Trophoblast cell (in vitro differentiated cells and primary cell): ENCODE measurements at regions not wholly inside any gene's neighbourhood (a gene's known extent, or its start where the extent isn't known, plus 50 kb on each side); places are given as distances from the start of the nearest gene placed in this dataset.
A peak's percentile ranks its signal among the peaks of the same experiment; 100 is the strongest.

Experiments
- DNase-seq, 2 donors: peaks; one replicate each; pipeline ENCODE4 v3.0.0-alpha.2; 2016
- H2AFZ ChIP-seq: 2 replicates; pipeline ENCODE4 v1.6.1; 2013; ENCODE audit warnings: low read length, moderate library complexity, mild to moderate bottlenecking; ENCODE audit not compliant: insufficient read depth, poor library complexity
- H2AK5ac ChIP-seq: 2 replicates; pipeline ENCODE4 v1.6.1; 2013; ENCODE audit warnings: mild to moderate bottlenecking, low read length
- H2BK120ac ChIP-seq: 2 replicates; pipeline ENCODE4 v1.6.1; 2013; ENCODE audit warnings: low read length, mild to moderate bottlenecking, moderate library complexity; ENCODE audit not compliant: insufficient read depth, poor library complexity
- H2BK12ac ChIP-seq: 2 replicates; pipeline ENCODE4 v1.6.1; 2013; ENCODE audit warnings: mild to moderate bottlenecking, low read length, moderate library complexity
- H2BK5ac ChIP-seq: 2 replicates; pipeline ENCODE4 v1.6.1; 2013; ENCODE audit warnings: low read length, low read depth, moderate library complexity, mild to moderate bottlenecking; ENCODE audit not compliant: poor library complexity
- H3K14ac ChIP-seq: 2 replicates; pipeline ENCODE4 v1.6.1; 2013; ENCODE audit warnings: mild to moderate bottlenecking, low read length
- H3K18ac ChIP-seq: 2 replicates; pipeline ENCODE4 v1.6.1; 2013; ENCODE audit warnings: mild to moderate bottlenecking, low read length
- H3K23ac ChIP-seq: 2 replicates; pipeline ENCODE4 v1.6.1; 2013; ENCODE audit warnings: low read length
- H3K27ac ChIP-seq: 2 replicates; pipeline ENCODE4 v1.5.1; 2013; ENCODE audit warnings: low read depth, mild to moderate bottlenecking, inconsistent platforms, low read length, moderate library complexity
- H3K27me3 ChIP-seq: 2 replicates; pipeline ENCODE4 v1.6.1; 2013; ENCODE audit warnings: inconsistent platforms, mild to moderate bottlenecking, low read length, moderate library complexity; ENCODE audit not compliant: insufficient read depth
- H3K36me3 ChIP-seq, 2 experiments: 1 replicate in 1 of 2; 2 replicates in 1 of 2; pipeline ENCODE4 v1.6.1; 2013; ENCODE audit warnings: low read length in 2 of 2, mild to moderate bottlenecking in 2 of 2, moderate library complexity in 1 of 2; ENCODE audit not compliant: insufficient read depth in 2 of 2, control insufficient read depth in 1 of 2
- H3K4ac ChIP-seq: 2 replicates; pipeline ENCODE4 v1.6.1; 2013; ENCODE audit warnings: low read depth, mild to moderate bottlenecking, low read length, moderate library complexity
- H3K4me1 ChIP-seq, 2 experiments: 1 replicate in 1 of 2; 2 replicates in 1 of 2; pipeline ENCODE4 v1.6.1; 2013; ENCODE audit warnings: low read length in 2 of 2, mild to moderate bottlenecking in 2 of 2, moderate library complexity in 1 of 2; ENCODE audit not compliant: insufficient read depth in 2 of 2, control insufficient read depth in 1 of 2
- H3K4me2 ChIP-seq: 2 replicates; pipeline ENCODE4 v1.6.1; 2013; ENCODE audit warnings: inconsistent platforms, mild to moderate bottlenecking, low read length, moderate library complexity
- H3K4me3 ChIP-seq: 2 replicates; pipeline ENCODE4 v1.5.1; 2013; ENCODE audit warnings: mild to moderate bottlenecking, low read depth, low read length, inconsistent platforms
- H3K79me1 ChIP-seq: one replicate; pipeline ENCODE4 v1.6.1; 2013; ENCODE audit warnings: low read length
- H3K79me2 ChIP-seq: 2 replicates; pipeline ENCODE4 v1.6.1; 2013; ENCODE audit warnings: low read length, mild to moderate bottlenecking; ENCODE audit not compliant: control insufficient read depth, insufficient read depth, poor library complexity
- H3K9ac ChIP-seq: 2 replicates; pipeline ENCODE4 v1.6.1; 2013; ENCODE audit warnings: mild to moderate bottlenecking, low read length
- H3K9me3 ChIP-seq: 2 replicates; pipeline ENCODE4 v1.6.1; 2013; ENCODE audit warnings: low read depth, mild to moderate bottlenecking, control low read depth, inconsistent platforms, low read length; ENCODE audit not compliant: insufficient read depth
- H4K12ac ChIP-seq: 2 replicates; pipeline ENCODE4 v1.6.1; 2013; ENCODE audit warnings: low read depth, mild to moderate bottlenecking, low read length, moderate library complexity
- H4K8ac ChIP-seq: 2 replicates; pipeline ENCODE4 v1.6.1; 2013; ENCODE audit warnings: low read depth, mild to moderate bottlenecking, low read length, moderate library complexity
- H4K91ac ChIP-seq: one replicate; pipeline ENCODE4 v1.6.1; 2013; ENCODE audit warnings: low read depth, mild to moderate bottlenecking, low read length, moderate library complexity
- WGBS: extraction: QIAGEN DNeasy Blood & Tissue Kit; methylation state at CpG from one replicate; pipeline ENCODE4 v1.1.7; 2013; ENCODE audit warnings: missing lambda C conversion rate; ENCODE audit not compliant: insufficient read length, insufficient coverage; ENCODE audit errors: extremely low coverage; 5-methylcytosine and 5-hydroxymethylcytosine counted together

DNA sequence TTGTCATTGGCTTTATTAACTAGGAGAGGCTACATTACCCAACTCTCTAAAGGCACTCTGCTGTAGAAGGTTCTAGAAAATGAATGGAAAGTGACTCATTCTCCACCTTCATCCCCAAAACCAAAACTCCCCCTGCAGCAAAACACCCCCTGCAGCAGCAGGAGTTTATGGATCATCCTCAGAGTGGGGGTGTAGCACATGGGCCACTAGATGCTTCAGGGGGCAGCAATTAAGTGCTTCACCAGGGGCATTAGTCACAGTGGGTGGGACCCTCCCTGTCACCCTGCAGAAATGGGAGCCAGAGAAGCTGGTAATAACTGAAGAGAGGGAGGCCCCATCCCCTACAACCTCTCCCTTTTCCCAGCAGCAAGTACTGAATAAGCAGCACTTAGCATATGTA is 64.5 kb upstream of the MED4 start:
- no peaks in the 10 kb centered on the region for H3K9me3 ChIP-seq
- no peak overlapping the region for H2AFZ ChIP-seq
- peak overlapping the region; percentile 15 for H2BK12ac ChIP-seq
- H3K4me1 ChIP-seq = peaks cover 6 to 11% of the 10 kb centered on the region in 2 experiments
- no peak overlapping the region for H2BK5ac ChIP-seq
- no peak overlapping the region for H4K91ac ChIP-seq
- no peaks in the 10 kb centered on the region for H3K36me3 ChIP-seq
- no peak overlapping the region for H2BK120ac ChIP-seq
- H3K9ac ChIP-seq = no peak overlapping the region
- no peak overlapping the region for H3K18ac ChIP-seq
- no peak overlapping the region for H3K14ac ChIP-seq
- H3K23ac ChIP-seq = no peak overlapping the region
- H4K12ac ChIP-seq = no peak overlapping the region
- H3K79me1 ChIP-seq = peaks cover 3% of the 10 kb centered on the region
- no peaks in the 10 kb centered on the region for H3K27me3 ChIP-seq
- no peak overlapping the region for H3K4ac ChIP-seq
- no peak overlapping the region for H2AK5ac ChIP-seq
- H3K4me2 ChIP-seq = no peak overlapping the region
- no peak overlapping the region for H3K27ac ChIP-seq
- DNase-seq = no peak
- no peak overlapping the region for H4K8ac ChIP-seq
- H3K79me2 ChIP-seq = no peaks in the 10 kb centered on the region
- no peak overlapping the region for H3K4me3 ChIP-seq

DNA sequence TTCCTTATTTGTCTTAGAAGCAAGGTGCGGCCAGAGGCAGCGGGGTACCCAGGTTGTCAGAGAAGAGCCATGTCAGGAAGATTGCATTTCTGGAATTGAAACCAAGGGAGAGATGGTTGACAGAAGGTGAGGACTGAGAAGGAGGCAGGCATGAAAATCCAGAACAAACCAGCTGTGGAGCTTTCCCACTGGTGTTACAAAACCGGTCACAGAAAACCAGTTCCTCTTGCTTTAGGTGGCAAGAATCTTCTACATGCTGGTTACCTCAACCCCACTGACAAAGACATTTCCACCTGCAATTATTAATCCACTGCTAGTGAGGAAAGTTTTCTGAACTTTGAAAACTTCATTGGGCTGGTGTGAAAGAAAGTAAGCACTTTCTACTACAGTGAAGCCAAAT is 64.0 kb upstream of the MED4 start:
- Histone ChIP-seq H4K91ac (no peak overlapping the region), H3K4me3 (no peak overlapping the region), H2BK120ac (no peak overlapping the region), H3K79me2 (no peaks in the 10 kb centered on the region), H3K79me1 (peaks cover 3% of the 10 kb centered on the region), H4K8ac (no peak overlapping the region), H3K23ac (no peak overlapping the region), H3K18ac (no peak overlapping the region), H2AFZ (no peak overlapping the region), H3K27me3 (no peaks in the 10 kb centered on the region), H2AK5ac (no peak overlapping the region), H3K4me1 (peaks cover 6 to 11% of the 10 kb centered on the region in 2 experiments), H3K27ac (no peak overlapping the region), H3K9me3 (no peaks in the 10 kb centered on the region), H3K36me3 (no peaks in the 10 kb centered on the region), H3K4me2 (no peak overlapping the region), H2BK5ac (no peak overlapping the region), H2BK12ac (no peak overlapping the region), H3K9ac (no peak overlapping the region), H4K12ac (no peak overlapping the region), H3K14ac (no peak overlapping the region), H3K4ac (no peak overlapping the region)
- peak; percentile 50 to 64 for DNase-seq
- WGBS = no CpG with 5 or more reads among the region's 3 CpGs

DNA sequence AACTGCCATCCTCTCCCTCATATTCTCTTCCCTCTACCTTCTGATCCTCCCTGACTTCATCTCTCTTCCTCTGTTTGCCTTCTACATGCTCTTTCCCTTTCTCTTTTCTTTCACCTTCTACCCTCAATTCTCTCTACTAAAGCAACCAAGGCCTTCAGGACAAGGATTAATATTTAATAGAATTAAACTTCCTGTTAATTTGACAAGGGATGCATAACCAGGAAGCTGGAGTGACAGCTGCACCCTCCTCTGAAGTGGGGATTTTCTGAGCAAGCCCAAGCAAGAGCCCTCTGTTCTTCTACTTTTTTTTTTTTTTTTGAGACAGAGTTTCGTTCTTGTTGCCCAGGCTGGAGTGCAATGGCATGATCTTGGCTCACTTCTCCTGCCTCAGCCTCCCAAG is 63.4 kb upstream of the MED4 start:
- Histone ChIP-seq H3K4me3 (no peak overlapping the region), H4K8ac (no peak overlapping the region), H3K79me1 (peaks cover 3% of the 10 kb centered on the region), H4K12ac (no peak overlapping the region), H3K79me2 (no peaks in the 10 kb centered on the region), H3K9me3 (no peaks in the 10 kb centered on the region), H2AFZ (no peak overlapping the region), H3K27me3 (no peaks in the 10 kb centered on the region), H3K4me2 (no peak overlapping the region), H3K27ac (no peak overlapping the region), H3K18ac (no peak overlapping the region), H4K91ac (no peak overlapping the region), H3K9ac (no peak overlapping the region), H3K14ac (no peak overlapping the region), H2AK5ac (no peak overlapping the region), H3K23ac (no peak overlapping the region), H3K36me3 (no peaks in the 10 kb centered on the region), H3K4ac (no peak overlapping the region), H2BK120ac (no peak overlapping the region), H3K4me1 (peaks cover 6 to 11% of the 10 kb centered on the region in 2 experiments), H2BK12ac (no peak overlapping the region), H2BK5ac (no peak overlapping the region)
- no CpG with 5 or more reads among the region's 1 CpG for WGBS
- DNase-seq = no peak

DNA sequence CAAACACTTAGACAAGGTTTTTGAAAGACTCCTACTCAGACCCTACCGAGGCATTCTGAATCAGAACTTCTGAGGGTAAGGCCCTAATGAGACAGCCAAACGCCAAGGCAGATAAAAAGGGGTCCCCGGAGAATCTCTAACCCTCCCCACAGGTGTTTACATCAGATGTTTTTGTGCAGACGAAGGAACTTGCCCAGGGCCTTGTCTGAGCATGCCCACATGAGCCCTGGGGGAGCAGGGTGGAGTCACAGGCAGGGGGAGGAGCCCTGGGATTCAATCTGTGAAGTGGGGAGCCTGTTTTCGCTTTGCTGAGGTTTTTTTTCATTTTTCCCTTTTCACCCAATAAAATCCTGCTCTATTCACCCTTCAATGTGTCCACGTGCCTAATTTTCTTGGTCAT is 61.6 kb upstream of the MED4 start:
- no peaks in the 10 kb centered on the region for H3K36me3 ChIP-seq
- peaks cover 6 to 16% of the 10 kb centered on the region in 2 experiments for H3K4me1 ChIP-seq
- no peaks in the 10 kb centered on the region for H3K79me2 ChIP-seq
- H3K23ac ChIP-seq = no peak overlapping the region
- H2AK5ac ChIP-seq = no peak overlapping the region
- no peak overlapping the region for H2BK5ac ChIP-seq
- no peak overlapping the region for H3K4ac ChIP-seq
- no peak overlapping the region for H2BK12ac ChIP-seq
- peak; percentile 17 to 34 for DNase-seq
- no peak overlapping the region for H2BK120ac ChIP-seq
- H3K14ac ChIP-seq = no peak overlapping the region
- peak overlapping the region; percentile 23 for H2AFZ ChIP-seq
- H4K8ac ChIP-seq = no peak overlapping the region
- H3K9me3 ChIP-seq = no peaks in the 10 kb centered on the region
- no peak overlapping the region for H3K27ac ChIP-seq
- H3K18ac ChIP-seq = no peak overlapping the region
- H3K9ac ChIP-seq = no peak overlapping the region
- no CpG with 5 or more reads among the region's 6 CpGs for WGBS
- H3K4me2 ChIP-seq = no peak overlapping the region
- H4K12ac ChIP-seq = no peak overlapping the region
- peak overlapping the region; percentile 20 for H4K91ac ChIP-seq
- H3K79me1 ChIP-seq = peaks cover 3% of the 10 kb centered on the region
- no peaks in the 10 kb centered on the region for H3K27me3 ChIP-seq
- H3K4me3 ChIP-seq = no peak overlapping the region
